Heart right ventricle (tissue), 16 donors: ENCODE measurements at regions not wholly inside any gene's neighbourhood (a gene's known extent, or its start where the extent isn't known, plus 50 kb on each side); places are given as distances from the start of the nearest gene placed in this dataset.

Experiments
- ATAC-seq, 8 donors: fragments of 200-7000 bp; cut with Tn5 transposase; one replicate each; pipeline ENCODE4 v1.9.1; 2020; ENCODE audit warnings: mild to moderate bottlenecking in 8 of 8, moderate library complexity in 8 of 8, moderate number of reproducible peaks in 1 of 8
- DNase-seq, 2 donors: peaks; one replicate each; pipeline ENCODE4 v3.0.0-alpha.2; 2020
- H3K27ac ChIP-seq, 10 donors: fragments of 200-600 bp; sonication (generic) in 2 of 10; one replicate each; pipeline versions ENCODE4 v1.5.0 to v1.8.0; 2020 to 2022; ENCODE audit warnings: mild to moderate bottlenecking in 3 of 10
- H3K27me3 ChIP-seq, 7 donors: fragments of 200-600 bp; one replicate each; pipeline ENCODE4 v1.8.0; 2021 to 2022; ENCODE audit warnings: mild to moderate bottlenecking in 2 of 7
- H3K36me3 ChIP-seq, 9 donors: fragments of 200-600 bp; sonication (generic) in 1 of 9; one replicate each; pipeline versions ENCODE4 v1.5.0 to v1.8.0; 2020 to 2022; ENCODE audit warnings: mild to moderate bottlenecking in 2 of 9
- H3K4me1 ChIP-seq, 9 donors: fragments of 200-600 bp; sonication (generic) in 1 of 9; one replicate each; pipeline versions ENCODE4 v1.5.0 to v1.8.0; 2020 to 2022; ENCODE audit warnings: mild to moderate bottlenecking in 4 of 9
- H3K4me3 ChIP-seq, 10 donors: fragments of 200-600 bp; sonication (generic) in 2 of 10; one replicate each; pipeline versions ENCODE4 v1.5.0 to v1.8.0; 2020 to 2022; ENCODE audit warnings: mild to moderate bottlenecking in 7 of 10, moderate library complexity in 2 of 10
- H3K9me3 ChIP-seq, 11 donors: fragments of 200-600 bp in 10 of 11; sonication (generic) in 2 of 11; one replicate each; pipeline versions ENCODE4 v1.5.0 to v1.8.0; 2013 to 2022; ENCODE audit warnings: mild to moderate bottlenecking in 2 of 11, control low read depth in 1 of 11, moderate library complexity in 1 of 11
- WGBS, 2 donors: extraction: QIAGEN DNeasy Blood & Tissue Kit; methylation state at CpG; one replicate each; pipeline ENCODE4 v1.1.7; 2013; ENCODE audit warnings: inconsistent platforms in 1 of 2; 5-methylcytosine and 5-hydroxymethylcytosine counted together
- intact Hi-C, 10 donors: fragments of 100-400 bp; cut with DNase I; formaldehyde crosslinking; loops; one replicate each; pipeline versions ENCODE4 v1.11.1 to v1.14.2; 2022
- TF ChIP-seq, protein P1 (sequence below), 9 donors: fragments of 200-600 bp; sonication (generic) in 2 of 9; IDR thresholded peaks; one replicate each; pipeline versions ENCODE4 v1.5.0 to v1.8.0; 2021 to 2022; ENCODE audit warnings: antibody characterized with exemption in 9 of 9, mild to moderate bottlenecking in 5 of 9, moderate library complexity in 1 of 9
- donor health status: Arrhythmogenic right ventricular cardiomyopathy.
- donor health status: ischemic (EF 13 %, LVEDD 7.1; RV severe dilation, severe dysfunction).
- donor health status: healthy with polysubstance abuse.
- donor health status: DM: no; HTN: yes; CAD: no.
- donor health status: DM: no; HTN: no; CAD: no.
- donor health status: ischemic (EF 25% LVEDD 6.9; RV normal size, moderate dysfunction).
- donor health status: ischemic (EF 25% LVEDD 5.7; RV mildly dilated, moderate dysfunction).
- donor health status: healthy.
- donor health status: DM: yes; HTN: yes; CAD: no.
- donor health status: Ischemic cardiomyopathy.
- donor health status: ischemic (EF 35%, LVEDD 5.7; RV mildly dilated, moderate dysfunction).
- donor health status: nonischemic (EF 11% LVEDD 7.7; RV severe dilation, severe dysfunction).
- donor health status: DM: yes; HTN: yes; CAD: no.
- donor health status: PGD.
- donor health status: ischemic (EF 29% LVEDD 5.4; RV normal size, mild dysfunction).
- donor health status: nonischemic (EF 23%, LVEDD 6.1; RV moderate dilation, normal function).

GRCh38 chr7:89474456-89474855, 678.9 kb upstream of the TEX47 start:
- DNase-seq = no peak
- Histone ChIP-seq H3K4me1 (no peaks in the 10 kb centered on the region), H3K9me3 (peaks cover 0 to 20% (median 0%) of the 10 kb centered on the region in 11 donors), H3K4me3 (no peak overlapping the region), H3K27ac (no peak overlapping the region), H3K36me3 (no peaks in the 10 kb centered on the region), H3K27me3 (no peaks in the 10 kb centered on the region)
- WGBS, 2 donors = 71 to 72% methylated on average over 3 of the region's 3 CpGs
- no peak for ATAC-seq
- TF ChIP-seq, protein P1, sequence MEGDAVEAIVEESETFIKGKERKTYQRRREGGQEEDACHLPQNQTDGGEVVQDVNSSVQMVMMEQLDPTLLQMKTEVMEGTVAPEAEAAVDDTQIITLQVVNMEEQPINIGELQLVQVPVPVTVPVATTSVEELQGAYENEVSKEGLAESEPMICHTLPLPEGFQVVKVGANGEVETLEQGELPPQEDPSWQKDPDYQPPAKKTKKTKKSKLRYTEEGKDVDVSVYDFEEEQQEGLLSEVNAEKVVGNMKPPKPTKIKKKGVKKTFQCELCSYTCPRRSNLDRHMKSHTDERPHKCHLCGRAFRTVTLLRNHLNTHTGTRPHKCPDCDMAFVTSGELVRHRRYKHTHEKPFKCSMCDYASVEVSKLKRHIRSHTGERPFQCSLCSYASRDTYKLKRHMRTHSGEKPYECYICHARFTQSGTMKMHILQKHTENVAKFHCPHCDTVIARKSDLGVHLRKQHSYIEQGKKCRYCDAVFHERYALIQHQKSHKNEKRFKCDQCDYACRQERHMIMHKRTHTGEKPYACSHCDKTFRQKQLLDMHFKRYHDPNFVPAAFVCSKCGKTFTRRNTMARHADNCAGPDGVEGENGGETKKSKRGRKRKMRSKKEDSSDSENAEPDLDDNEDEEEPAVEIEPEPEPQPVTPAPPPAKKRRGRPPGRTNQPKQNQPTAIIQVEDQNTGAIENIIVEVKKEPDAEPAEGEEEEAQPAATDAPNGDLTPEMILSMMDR (IDR thresholded peaks at IDR 0.05) = no peak
- intact Hi-C loops = no loop called here

GRCh38 chr7:89477991-89478390, 676.3 kb upstream of the STEAP1 start:
- intact Hi-C loops = no loop called here
- Histone ChIP-seq H3K4me1 (no peaks in the 10 kb centered on the region), H3K4me3 (no peak overlapping the region), H3K36me3 (no peaks in the 10 kb centered on the region), H3K9me3 (no peaks in the 10 kb centered on the region), H3K27ac (no peak overlapping the region), H3K27me3 (no peaks in the 10 kb centered on the region)
- TF ChIP-seq, protein P1 (IDR thresholded peaks at IDR 0.05) = no peak
- 57 to 64% methylated on average over 3 of the region's 3 CpGs for WGBS, 2 donors
- DNase-seq = no peak
- ATAC-seq = no peak

GRCh38 chr7:89495704-89496103, 658.6 kb upstream of the STEAP1 start:
- Histone ChIP-seq H3K27ac (no peak overlapping the region), H3K36me3 (no peaks in the 10 kb centered on the region), H3K9me3 (no peaks in the 10 kb centered on the region), H3K27me3 (no peaks in the 10 kb centered on the region), H3K4me1 (no peaks in the 10 kb centered on the region), H3K4me3 (no peak overlapping the region)
- intact Hi-C loops = no loop called here
- WGBS, 2 donors = 66 to 76% methylated on average over 3 of the region's 3 CpGs
- ATAC-seq (no peak), DNase-seq (no peak)
- TF ChIP-seq, protein P1 (IDR thresholded peaks at IDR 0.05) = no peak

DNA sequence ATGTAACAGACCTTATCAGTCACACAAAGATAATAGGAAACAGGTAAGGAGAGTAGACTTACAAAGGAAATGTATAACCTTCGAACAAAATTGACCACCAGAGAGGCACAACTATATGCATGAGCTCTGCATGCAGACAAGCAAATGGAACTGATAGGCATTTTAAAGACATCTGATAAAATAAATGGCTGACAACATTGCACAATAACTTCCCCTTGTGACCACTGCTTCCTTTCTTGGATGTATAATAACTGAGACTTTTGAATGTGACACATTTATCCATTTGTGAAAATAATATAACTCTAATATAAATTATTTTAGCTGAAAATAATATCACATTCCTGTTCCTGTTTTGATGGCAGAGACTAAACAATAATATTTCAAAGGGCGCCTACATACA, 654.2 kb upstream of the STEAP1 start:
- no peak for ATAC-seq
- 73 to 74% methylated on average over 2 of the region's 2 CpGs for WGBS, 2 donors
- H3K4me1 ChIP-seq = no peaks in the 10 kb centered on the region
- H3K27me3 ChIP-seq = no peaks in the 10 kb centered on the region
- no peaks in the 10 kb centered on the region for H3K36me3 ChIP-seq
- DNase-seq = no peak
- H3K27ac ChIP-seq = no peak overlapping the region
- TF ChIP-seq, protein P1 (IDR thresholded peaks at IDR 0.05) = no peak
- intact Hi-C loops = no loop called here
- H3K4me3 ChIP-seq = no peak overlapping the region
- peaks cover 0 to 5% (median 0%) of the 10 kb centered on the region in 11 donors for H3K9me3 ChIP-seq

- H3K36me3 ChIP-seq = no peaks in the 10 kb centered on the region
Measured at GRCh38 chr7:89503281-89503680, 651.0 kb upstream of the STEAP1 start.

More at GRCh38 chr7:89503281-89503680, 651.0 kb upstream of the STEAP1 start:
- intact Hi-C loops = no loop called here
- no peaks in the 10 kb centered on the region for H3K4me1 ChIP-seq
- TF ChIP-seq, protein P1 (IDR thresholded peaks at IDR 0.05) = no peak
- peaks cover 0 to 6% (median 0%) of the 10 kb centered on the region in 11 donors for H3K9me3 ChIP-seq
- no peak overlapping the region for H3K4me3 ChIP-seq
- ATAC-seq (no peak), DNase-seq (no peak)
- no peaks in the 10 kb centered on the region for H3K27me3 ChIP-seq
- no peak overlapping the region for H3K27ac ChIP-seq
